HG03064 (cell line): ENCODE measurements at regions not wholly inside any gene's neighbourhood (a gene's known extent, or its start where the extent isn't known, plus 50 kb on each side); places are given as distances from the start of the nearest gene placed in this dataset.
"Not testable (repeated sequence)": the region's sequence is repeated elsewhere in the genome, so short reads cannot be mapped to it uniquely, and the experiment has no call there.

Source experiments
- ATAC-seq: cut with Tn5 transposase; IDR thresholded peaks from one replicate; pipeline ENCODE4 v1.9.1; 2021; ENCODE audit warnings: low read depth; ENCODE audit not compliant: unreplicated experiment

DNA sequence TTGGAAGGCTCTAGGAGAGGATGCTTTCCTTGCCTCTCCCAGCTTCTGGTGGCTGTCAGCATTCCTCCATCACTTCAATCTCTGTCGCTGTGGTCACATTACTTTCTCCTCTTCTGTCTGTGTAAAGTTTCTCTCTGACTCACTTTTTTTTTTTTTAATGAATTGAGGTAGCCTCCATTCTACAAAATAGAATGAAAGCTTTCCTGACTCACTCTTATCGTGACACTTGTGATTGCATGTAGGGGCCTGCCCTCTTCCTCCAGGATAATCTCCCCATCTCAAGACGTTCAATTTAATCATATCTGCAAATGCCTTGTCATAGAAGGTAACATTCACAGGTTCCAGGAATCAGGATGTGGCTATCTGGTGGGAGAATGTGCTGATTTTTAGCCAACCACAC, 153.5 kb upstream of the HMGA2 start:
- ATAC-seq = no peak

DNA sequence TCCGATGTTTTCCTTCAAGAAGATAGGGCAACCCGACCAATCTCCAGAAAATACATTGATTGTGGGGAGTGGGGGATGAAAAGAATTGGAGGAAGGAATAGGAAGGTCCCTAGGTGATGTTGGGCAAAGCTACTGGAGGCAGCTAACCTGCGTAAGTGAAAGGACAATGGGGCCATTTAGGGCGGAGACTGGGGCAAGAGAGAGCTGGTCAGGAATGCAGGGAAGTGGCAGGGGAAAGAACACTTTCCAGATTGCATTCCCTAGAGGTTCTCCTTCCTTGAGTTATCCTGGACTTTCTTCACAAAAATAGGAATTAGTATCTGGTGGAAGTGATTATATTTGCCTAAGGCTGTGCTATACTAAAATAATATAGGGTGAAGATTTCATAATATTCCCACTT, 151.8 kb upstream of the HMGA2 start:
- no peak for ATAC-seq

DNA sequence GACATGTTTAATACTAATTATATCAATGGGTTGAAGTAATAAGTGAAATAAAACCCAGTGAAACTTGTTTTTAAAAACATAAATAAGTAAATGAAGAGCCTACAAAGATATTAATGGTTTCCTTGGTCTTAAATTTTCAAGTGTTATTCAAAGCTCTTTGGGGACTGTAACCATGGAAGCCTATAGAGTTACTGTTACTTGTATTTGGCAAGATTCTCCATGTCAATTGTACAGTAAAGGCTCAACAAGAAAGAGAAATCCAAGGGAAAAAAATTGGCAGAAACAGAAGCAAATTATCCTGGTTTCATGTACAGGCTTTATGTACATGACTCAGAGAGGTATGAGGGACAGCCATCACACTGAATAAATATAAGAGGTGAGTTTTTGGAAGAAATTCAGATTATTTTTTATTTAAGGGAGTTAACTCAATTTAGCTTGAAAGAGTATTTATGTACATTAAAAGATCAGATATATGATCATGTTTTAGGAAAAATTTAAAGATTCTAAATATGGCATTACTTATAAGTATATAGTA, 151.1 kb upstream of the HMGA2 start:
- ATAC-seq = no peak

DNA sequence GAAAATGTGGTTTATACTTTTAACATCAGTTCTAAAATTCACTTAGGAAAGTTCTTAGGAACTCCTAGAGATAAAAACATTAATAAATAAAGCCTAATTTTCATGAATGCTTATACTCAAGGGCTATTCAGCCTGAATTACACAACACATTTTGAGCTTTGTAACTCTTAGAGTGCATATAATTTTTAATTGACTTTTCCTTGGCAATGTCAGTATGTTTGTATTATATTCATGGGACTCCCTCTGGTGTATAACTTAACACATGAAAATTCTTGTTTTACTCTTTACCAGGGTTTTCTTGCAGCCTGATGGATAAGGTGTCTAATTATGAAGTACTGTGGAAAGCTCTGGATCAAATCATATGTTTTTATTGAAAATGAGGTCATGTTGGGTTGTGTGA, 150.6 kb upstream of the HMGA2 start:
- no peak for ATAC-seq

DNA sequence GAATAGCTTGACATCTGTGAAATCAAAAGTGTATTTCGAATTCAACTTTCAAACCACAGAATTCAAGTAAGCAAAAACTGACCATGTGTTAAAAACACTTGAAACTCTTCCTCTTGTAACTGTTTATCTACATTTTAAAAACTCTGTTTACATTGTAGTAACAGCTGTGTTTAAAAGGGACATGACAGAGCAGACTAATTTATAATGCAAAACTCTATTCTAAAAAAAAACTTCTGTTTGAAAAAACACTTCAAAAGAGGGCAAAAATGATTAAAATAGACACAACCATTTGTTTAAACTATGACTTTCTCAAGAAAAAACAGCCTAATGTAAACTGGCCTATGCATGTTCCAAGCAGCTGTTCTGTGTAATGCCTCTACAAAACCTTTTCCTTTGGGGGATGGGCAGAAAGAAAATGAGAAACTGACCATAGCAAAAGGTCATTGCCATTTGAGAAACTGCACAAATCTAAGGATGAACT, 149.1 kb upstream of the HMGA2 start:
- no peak for ATAC-seq

DNA sequence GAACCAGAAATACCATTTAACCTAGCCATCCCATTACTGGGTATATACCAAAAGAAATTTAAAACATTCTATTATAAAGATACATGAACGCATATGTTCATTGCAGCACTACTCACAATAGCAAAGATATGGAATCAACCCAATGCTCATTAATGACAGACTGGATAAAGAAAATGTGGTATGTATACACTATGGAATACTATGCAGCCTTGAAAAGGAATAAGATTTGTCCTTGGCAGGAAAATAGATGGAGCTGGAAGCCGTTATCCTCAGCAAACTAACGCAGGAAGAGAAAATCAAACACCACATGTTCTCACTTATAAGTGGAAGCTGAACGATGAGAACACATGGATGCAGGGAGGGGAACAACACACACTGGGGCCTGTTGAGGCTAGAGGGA, 146.1 kb upstream of the HMGA2 start:
- ATAC-seq = not testable (repeated sequence)

DNA sequence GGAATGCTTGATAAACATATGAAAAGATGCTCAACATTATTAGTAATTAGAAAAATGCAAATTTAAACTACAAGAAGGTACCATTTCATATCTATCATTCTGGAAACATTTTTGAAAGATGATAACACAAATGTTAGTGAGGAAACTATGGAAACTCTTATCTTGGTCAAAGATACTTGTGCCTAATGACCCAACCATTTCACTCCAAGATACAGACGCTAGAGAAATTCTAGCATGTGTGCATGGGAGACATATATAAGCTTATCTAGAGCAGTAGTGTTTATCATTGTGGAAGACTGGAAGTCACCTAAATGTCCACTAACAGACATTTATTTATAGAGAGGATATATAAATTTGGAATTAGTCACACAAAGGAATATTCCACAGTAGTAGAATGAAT, 143.1 kb upstream of the HMGA2 start:
- ATAC-seq = no peak

DNA sequence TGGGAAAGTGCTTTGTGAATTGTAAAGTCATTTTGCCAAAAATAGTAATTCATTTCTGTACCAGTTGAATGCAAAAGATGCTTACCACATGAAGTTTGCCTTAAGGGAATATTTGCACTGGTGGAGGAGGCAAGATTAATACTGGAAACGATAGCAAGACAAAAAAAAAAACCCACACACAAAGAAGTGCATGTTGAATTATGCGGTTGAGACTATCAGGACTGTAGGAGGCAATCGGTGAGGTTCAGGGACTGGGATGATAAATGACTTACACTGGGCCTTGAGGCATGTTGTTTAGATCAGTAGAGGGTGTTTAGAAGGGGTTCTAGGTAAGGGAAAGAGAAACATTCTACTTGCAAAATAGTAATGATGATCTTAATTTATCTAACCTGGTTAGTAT, 142.2 kb upstream of the HMGA2 start:
- ATAC-seq = no peak

DNA sequence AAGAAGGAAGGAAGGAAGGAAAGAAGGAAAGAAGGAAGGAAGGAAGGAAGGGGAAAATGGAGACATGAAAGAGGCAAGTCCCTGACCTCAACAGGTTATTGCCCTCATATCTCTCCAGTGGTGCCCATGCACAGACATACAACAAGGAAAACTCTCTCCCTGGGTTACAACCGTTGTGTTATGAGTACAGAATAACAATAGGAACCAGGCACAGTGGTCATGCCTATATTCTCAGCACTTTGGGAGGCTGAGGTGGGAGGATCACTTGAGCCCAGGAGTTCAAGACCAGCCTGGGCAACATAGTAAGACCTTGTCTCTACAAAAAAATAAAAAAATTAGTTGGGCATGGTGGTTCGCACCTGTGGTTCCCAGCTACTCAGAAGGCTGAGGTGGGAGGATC, 139.4 kb upstream of the HMGA2 start:
- no peak for ATAC-seq

DNA sequence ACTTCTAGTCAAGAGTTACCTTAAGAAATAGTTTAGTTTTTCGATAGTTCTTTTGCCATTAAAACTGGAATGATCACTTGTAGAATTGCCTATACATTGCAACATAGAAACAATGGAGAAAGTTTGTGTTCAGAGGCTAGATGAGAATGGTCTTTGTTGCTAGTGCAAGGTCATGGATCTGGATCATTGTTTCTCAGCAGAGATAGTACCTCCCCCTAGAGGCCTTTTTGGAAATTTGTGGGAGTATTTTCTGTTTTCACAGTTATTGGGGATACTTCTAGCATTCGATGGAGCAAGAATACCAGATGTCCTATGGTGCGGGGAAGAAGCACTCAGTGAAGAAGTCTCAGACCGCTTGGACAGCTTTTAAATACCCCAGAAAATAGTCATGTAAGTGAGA, 138.8 kb upstream of the HMGA2 start:
- ATAC-seq = no peak

DNA sequence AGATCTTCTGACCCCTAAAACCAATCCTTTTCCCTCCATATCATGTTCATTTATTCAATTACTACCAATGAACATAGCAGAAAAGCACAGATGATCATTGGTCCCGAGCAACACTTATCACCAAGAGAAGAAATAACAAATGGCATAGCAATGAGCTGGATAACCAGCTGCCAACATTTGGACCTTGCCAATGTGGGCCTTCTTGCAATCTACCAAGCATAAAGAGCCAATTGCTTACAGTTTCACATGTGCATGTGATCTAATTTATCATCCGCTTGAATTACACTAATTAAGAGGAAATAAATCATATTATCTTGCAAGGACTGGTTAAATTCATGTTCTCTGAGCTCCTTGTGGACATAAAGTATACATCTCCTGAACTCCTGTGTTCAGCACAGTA, 134.8 kb upstream of the HMGA2 start:
- ATAC-seq = no peak

DNA sequence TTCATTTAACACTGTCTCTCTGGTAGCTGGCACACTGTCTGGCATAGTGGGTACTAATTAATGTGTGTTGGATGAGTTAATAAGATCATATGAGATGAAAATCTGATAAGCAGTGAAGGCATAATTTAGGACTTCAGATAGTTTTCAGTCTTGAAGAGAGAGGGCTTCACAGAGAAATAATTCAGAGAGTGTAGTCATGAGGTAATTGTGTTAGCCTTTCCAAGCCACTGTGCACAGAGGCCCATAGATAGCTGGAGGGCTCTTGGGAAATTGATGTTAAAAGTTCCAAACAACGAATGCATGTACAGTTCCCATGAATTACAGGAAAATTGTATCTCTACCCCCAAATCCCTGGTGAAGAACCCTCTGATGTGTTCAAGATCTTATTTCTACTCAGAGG, 133.8 kb upstream of the HMGA2 start:
- ATAC-seq = no peak

DNA sequence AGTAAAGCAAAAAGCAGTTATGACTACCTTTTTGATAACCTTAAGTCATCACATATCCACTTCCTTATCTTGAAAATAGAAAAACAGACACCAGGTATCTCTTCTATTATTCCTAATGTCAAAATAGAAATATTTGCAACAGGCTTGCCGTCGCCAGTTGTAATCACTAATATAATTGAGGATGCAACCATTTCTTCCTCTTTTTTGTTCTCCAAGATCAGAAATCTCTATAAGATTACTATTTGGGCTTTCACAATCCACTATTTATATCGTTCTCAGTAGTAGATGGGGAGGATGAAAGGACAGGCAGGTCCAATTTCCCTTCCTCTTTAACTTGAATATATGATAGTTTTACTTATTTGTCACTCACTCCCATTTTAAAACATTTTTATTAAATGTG, 130.2 kb upstream of the HMGA2 start:
- ATAC-seq = no peak

DNA sequence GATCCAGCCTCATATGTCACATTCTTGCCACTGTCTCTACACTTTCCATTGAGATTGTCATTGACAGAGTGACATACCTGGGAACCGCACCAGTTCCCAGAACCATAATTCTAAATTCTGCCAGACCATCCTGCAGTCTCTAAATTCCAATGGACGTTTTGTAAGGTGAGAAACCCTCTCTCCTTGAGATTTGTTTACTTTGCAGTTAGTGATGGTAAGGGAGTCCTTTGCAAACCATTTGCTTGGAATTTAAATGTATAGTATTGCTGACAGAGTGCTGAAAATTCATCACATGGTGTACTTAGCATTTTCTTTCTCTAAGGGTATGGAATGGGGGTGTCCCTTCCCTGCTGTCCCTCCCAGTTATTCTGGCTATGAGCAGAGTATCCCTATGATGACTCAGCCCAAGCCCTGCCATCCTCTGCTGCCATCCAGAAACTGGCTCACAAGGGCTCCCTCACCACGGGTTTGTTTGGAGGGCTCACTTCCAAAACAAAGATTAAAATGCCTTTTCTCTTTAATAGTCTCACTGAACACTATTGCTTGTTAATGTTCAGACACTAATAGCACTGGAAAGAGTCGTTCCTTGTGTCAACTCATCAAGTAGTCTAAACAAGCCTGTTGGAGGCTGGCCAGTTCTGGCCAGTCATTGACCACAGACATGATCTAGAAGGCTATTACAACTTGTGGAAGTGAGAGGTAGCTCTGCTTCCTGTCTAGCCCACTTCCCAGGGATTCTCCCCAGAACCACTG, 129.0 kb upstream of the HMGA2 start:
- ATAC-seq = no peak

DNA sequence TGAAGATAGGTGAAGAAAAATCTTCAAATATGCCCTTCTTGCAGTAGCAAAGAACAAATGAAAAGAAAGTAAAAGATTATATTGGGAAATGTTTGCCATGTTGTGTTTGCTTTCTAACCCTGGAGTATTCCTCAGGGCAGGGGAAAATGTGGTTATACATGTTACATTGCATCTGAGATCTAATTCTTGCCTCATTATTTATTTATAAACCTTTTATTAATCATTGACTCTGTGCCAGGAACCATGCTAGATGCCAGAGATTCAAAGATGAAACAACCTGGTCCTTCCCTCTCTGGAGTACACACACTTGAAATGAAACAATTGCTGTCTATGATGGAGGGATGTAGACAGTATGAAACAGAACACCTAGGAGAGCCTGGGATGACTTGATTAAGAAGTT, 128.1 kb upstream of the HMGA2 start:
- ATAC-seq = no peak

DNA sequence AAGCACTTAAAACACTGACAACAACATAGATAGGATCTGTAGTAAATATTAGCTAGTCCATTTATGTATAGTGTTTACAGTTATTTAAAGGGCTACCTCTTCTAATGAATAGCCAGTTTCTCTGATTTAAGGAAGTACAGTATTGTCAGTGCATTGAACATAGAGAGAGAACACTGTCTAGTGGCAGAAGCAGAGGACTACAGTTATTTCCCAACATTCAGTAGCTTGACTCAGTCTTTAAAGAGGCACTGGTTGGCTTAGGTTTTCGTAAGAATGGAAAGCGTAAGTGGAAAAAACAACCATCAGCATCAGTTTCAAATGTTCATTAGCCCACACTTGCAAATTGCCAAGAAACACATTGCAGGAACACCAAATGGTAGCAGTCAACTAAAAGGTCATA, 125.0 kb upstream of the HMGA2 start:
- ATAC-seq = no peak

DNA sequence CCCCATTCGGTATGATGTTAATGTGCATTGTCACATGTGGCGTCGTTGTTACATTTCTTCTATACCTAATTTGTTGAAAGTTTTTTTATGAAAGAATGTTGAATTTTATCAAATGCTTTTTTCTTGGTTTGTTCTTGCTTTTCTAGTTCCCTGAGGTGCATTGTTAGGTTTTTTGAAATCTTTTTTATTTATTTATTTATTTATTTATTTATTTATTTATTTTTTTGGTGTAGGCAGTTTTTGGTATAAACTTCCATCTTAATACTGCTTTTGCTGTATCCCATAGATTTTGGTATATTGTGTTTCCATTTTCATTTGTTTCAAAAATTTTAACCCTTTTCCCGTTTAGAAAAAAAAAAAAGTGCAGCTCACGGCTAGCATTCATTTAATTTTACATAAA, 121.1 kb upstream of the HMGA2 start:
- no peak for ATAC-seq

DNA sequence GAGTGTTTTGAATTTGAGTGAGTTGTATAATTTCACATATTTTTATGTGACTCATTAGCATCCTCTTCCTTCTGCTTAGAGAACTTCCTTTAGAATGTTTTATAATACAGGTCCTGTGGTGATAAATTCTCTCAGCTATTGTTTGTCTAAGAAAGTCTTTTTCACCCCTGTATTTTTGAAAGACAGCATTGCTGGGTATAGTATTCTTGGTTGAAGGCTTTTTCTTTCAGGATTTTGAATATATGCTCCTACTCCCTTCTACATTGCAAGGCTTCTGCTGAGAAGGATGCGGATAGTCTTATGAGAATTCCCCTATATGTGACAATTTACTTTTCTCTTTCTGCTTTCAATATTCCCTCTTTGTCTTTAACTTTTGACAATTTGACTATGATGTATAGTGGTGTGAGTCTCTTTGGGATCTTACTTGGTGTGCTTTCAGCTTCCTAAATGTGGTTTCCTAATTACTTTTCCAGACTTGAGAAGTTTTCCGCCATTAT, 118.9 kb upstream of the HMGA2 start:
- ATAC-seq = no peak

DNA sequence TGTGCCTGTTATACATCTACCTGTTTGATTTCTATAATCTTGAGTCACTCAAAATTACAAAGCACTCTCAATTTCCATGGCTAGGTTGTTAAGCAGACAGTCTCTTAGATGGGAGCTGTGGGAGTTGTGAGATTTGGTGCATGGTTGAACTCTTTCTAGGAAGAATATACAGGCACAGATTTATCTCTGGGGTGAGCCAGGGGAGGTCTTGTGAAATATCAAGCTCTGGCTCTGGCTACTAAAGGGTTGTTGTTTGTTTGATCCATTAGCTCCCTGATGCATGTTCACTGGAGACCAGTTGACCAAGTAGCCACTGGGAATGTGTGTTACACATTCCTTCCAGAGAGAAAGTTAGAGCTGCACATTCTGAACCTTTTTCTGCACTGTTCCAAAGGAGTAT, 117.2 kb upstream of the HMGA2 start:
- no peak for ATAC-seq

DNA sequence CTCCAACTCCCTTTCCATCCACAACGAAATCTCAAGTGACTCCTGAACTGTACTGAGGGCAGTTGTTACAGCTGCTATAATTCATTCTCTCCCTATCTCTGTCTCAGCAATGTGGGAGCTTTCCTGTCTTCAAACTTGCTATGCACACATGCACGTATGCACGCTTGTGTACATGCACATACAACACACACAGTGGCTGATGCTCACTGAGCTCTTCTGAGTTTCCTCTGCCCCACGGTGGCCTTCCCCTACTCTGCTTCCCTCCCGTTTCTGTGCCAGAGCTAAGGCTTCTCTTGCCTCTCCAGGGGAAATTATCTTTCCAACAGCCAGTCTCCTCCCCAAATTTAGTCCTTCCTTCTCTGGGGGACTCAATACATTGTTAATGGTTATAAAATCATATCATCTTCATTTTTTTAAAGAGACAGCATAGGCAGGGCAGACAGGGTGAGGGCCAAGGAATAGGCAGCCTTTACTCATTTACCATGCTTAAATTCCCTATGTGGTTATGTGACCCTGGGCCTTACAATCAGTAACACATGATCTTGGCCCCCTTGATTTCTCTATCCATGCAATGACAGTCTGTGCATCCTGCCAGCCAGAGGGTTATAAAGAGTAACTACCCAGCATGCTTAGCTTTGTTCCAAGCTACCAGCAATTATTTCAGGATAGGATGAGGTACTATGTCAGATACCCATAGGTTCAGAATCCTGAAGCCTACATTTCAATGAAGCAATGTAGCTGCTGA, 111.9 kb upstream of the HMGA2 start:
- no peak for ATAC-seq

DNA sequence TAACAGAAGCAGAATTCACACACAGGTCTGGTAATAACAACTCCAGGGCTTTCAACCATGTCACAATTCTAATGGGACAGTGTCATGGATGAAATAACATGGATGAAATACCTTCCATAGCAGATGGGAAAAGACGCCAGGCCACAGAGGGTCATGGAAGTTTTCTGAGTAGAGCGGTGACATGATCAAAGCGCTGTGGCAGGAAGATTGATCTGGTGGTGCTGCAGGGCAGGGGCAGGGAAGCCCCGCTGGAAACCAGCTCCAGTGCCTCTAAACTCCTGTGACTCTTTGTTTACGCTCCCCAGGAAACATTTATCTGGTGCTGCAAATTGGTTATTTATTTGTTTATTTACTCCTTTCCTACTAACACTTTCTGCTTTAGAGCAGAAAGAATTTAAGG, 108.3 kb upstream of the HMGA2 start:
- ATAC-seq = no peak
